PC-9 (cell line): ENCODE measurements at regions not wholly inside any gene's neighbourhood (a gene's known extent, or its start where the extent isn't known, plus 50 kb on each side); places are given as distances from the start of the nearest gene placed in this dataset.

Source experiments
- BruUV-seq: library from RNA; stranded (reverse); fragments of 400-500 nt; replicated peaks from 2 replicates; lab custom pipeline; 2021; lab: Mats Ljungman, UMichigan
- CTCF ChIA-PET: fragments of 300-600 bp; sonication (Branson Sonifier 250); formaldehyde crosslinking; loops from one replicate; lab custom pipeline; 2022; ENCODE audit warnings: antibody characterized with exemption; lab: Charles Lee
- POLR2A ChIA-PET: fragments of 300-600 bp; sonication (Branson Sonifier 250); formaldehyde crosslinking; loops from one replicate; lab custom pipeline; 2022; ENCODE audit warnings: antibody characterized with exemption; ENCODE audit not compliant: unreplicated experiment; lab: Charles Lee
- DNase-seq, 2 experiments: peaks; one replicate each; pipeline versions ENCODE4 v3.0.0 to v3.0.0-alpha.2; 2015 to 2022; ENCODE audit warnings: mixed read lengths in 1 of 2
- H2AFZ ChIP-seq: fragments of 200-600 bp; sonication (generic); 2 replicates; pipeline ENCODE4 v1.8.1; 2017; ENCODE audit warnings: antibody characterized with exemption
- H3F3A ChIP-seq: fragments of 200-600 bp; sonication (generic); 2 replicates; pipeline ENCODE4 v1.8.1; 2017; ENCODE audit warnings: antibody characterized with exemption, mild to moderate bottlenecking, low read depth; ENCODE audit not compliant: insufficient read depth
- H3K27ac ChIP-seq: fragments of 200-600 bp; sonication (generic); 2 replicates; pipeline ENCODE4 v1.6.1; 2016; ENCODE audit warnings: mixed run types
- H3K27me3 ChIP-seq: fragments of 200-600 bp; sonication (generic); 2 replicates; pipeline ENCODE4 v1.6.1; 2016; ENCODE audit warnings: low read depth, mixed run types; ENCODE audit not compliant: insufficient read depth
- H3K36me3 ChIP-seq: fragments of 200-600 bp; sonication (generic); 2 replicates; pipeline ENCODE4 v1.6.1; 2016; ENCODE audit warnings: low read depth, mixed run types
- H3K4me1 ChIP-seq: fragments of 200-600 bp; sonication (generic); replicated peaks from 2 replicates; pipeline ENCODE4 v1.6.1; 2016; ENCODE audit warnings: mixed run types; ENCODE audit not compliant: insufficient read depth
- H3K4me2 ChIP-seq: fragments of 200-600 bp; sonication (generic); 2 replicates; pipeline ENCODE4 v1.6.1; 2017; ENCODE audit warnings: mixed run types
- H3K4me3 ChIP-seq: fragments of 200-600 bp; sonication (generic); 2 replicates; pipeline ENCODE4 v1.6.1; 2016; ENCODE audit warnings: mixed run types
- H3K79me2 ChIP-seq: fragments of 200-600 bp; sonication (generic); 2 replicates; pipeline ENCODE4 v1.6.1; 2017; ENCODE audit warnings: low read depth, mixed run types
- H3K9me2 ChIP-seq: fragments of 200-600 bp; sonication (generic); 2 replicates; pipeline ENCODE4 v1.8.1; 2017; ENCODE audit warnings: mild to moderate bottlenecking; ENCODE audit not compliant: insufficient read depth
- H3K9me3 ChIP-seq: fragments of 200-600 bp; sonication (generic); 2 replicates; pipeline ENCODE4 v1.8.1; 2016; ENCODE audit warnings: low read depth; ENCODE audit not compliant: insufficient read depth
- H4K20me1 ChIP-seq: fragments of 200-600 bp; sonication (generic); 2 replicates; pipeline ENCODE4 v1.8.1; 2017; ENCODE audit not compliant: insufficient read depth
- CTCF ChIP-seq: fragments of 200-600 bp; sonication (generic); conservative IDR thresholded peaks from 2 replicates; pipeline ENCODE4 v1.6.1; 2017; ENCODE audit warnings: mixed run types, antibody characterized with exemption, mild to moderate bottlenecking, moderate library complexity
- EZH2 ChIP-seq: fragments of 200-600 bp; sonication (generic); IDR thresholded peaks from 2 replicates; pipeline ENCODE4 v1.8.0; 2017; ENCODE audit warnings: antibody characterized with exemption, low read depth
- intact Hi-C: fragments of 100-400 bp; cut with micrococcal nuclease; formaldehyde crosslinking; loops from one replicate; pipeline ENCODE4 v1.10.0; 2022; ENCODE audit not compliant: unreplicated experiment

DNA sequence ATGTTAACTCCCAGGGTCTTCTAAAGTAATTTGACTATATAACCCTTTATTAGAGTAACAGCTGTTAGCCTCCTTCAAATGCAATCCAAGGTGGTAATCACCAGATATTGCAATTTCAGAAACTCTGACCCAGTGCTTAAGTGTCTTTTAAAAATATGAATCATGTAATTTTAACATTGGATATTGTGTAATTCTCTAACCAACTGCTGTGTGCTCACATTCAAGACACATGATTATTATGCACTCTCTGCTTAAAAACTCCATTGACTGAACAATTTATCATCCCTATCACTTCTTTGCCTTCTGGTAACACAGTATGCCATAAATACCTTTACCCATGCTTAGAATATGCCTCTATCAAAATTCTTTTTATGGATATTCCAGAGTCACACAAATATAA lies 537.4 kb upstream of the RGS18 start:
- peaks cover 2% of the 10 kb centered on the region; the same call in 1 of the 2 replicates for H3K9me2 ChIP-seq
- H2AFZ ChIP-seq = no peak overlapping the region
- DNase-seq = no peak
- no peaks in the 10 kb centered on the region for H4K20me1 ChIP-seq
- intact Hi-C loops = no loop called here
- POLR2A ChIA-PET = no interaction called here
- H3K9me3 ChIP-seq = no peaks in the 10 kb centered on the region
- TF ChIP-seq EZH2 = no peak
- TF ChIP-seq CTCF = no peak
- H3K27ac ChIP-seq = no peak overlapping the region
- H3K4me2 ChIP-seq = no peak overlapping the region
- no peaks in the 10 kb centered on the region for H3K27me3 ChIP-seq
- no peaks in the 10 kb centered on the region for H3K36me3 ChIP-seq
- H3F3A ChIP-seq = no peaks in the 10 kb centered on the region
- no peak overlapping the region for H3K4me3 ChIP-seq
- H3K4me1 ChIP-seq = no peaks in the 10 kb centered on the region
- H3K79me2 ChIP-seq = no peaks in the 10 kb centered on the region
- CTCF ChIA-PET = no interaction called here
- no TSS peak for BruUV-seq

GRCh38 chr1:191624044-191624443 lies 534.2 kb upstream of the RGS18 start:
- BruUV-seq = no TSS peak
- Histone ChIP-seq H3K9me3 (no peaks in the 10 kb centered on the region), H3F3A (no peaks in the 10 kb centered on the region), H3K9me2 (peaks cover 7% of the 10 kb centered on the region), H2AFZ (no peak overlapping the region), H3K4me3 (no peak overlapping the region), H4K20me1 (no peaks in the 10 kb centered on the region), H3K36me3 (no peaks in the 10 kb centered on the region), H3K4me2 (no peak overlapping the region), H3K79me2 (no peaks in the 10 kb centered on the region), H3K4me1 (no peaks in the 10 kb centered on the region), H3K27me3 (no peaks in the 10 kb centered on the region), H3K27ac (no peak overlapping the region)
- TF ChIP-seq CTCF (no peak), EZH2 (no peak)
- ChIA-PET POLR2A (interaction anchor here (0.7 kb wide), 1 partner anchor 464 kb away, joined by 11 read pairs; no protein-coding TSS in a partner anchor), CTCF (no interaction called here)
- no peak for DNase-seq
- intact Hi-C loops = no loop called here

DNA sequence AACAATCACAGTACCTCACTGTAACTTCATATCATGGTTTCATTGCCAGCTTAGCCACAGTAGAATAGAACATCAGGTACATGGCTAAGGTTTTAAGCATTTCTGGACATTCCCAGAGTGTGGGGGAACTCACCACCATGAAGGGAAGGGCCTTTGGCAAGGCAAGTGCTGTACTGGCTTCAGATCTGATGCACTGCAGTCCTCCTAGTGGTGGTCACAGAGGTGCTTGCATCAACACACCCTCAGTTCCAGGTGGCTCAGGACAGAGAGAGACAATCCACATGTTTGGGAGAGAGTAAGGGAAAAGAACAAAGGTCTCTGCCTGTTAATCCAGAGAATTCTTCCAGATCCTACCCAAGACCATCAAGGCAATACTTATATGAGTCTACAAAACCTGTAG lies 528.4 kb upstream of the RGS18 start:
- no TSS peak for BruUV-seq
- TF ChIP-seq EZH2 = no peak
- Histone ChIP-seq H3K4me2 (no peak overlapping the region), H3K9me2 (peaks cover 7% of the 10 kb centered on the region), H3K27me3 (no peaks in the 10 kb centered on the region), H4K20me1 (0 out of 2 replicates have a peak, but pooled peaks cover 3% of the 10 kb centered on the region), H3K27ac (no peak overlapping the region), H3K9me3 (peaks cover 4% of the 10 kb centered on the region; the same call in 1 of the 2 replicates), H3K79me2 (no peaks in the 10 kb centered on the region), H3F3A (no peaks in the 10 kb centered on the region), H3K4me1 (peaks cover 22% of the 10 kb centered on the region), H2AFZ (no peak overlapping the region; the same call in 1 of the 2 replicates), H3K36me3 (no peaks in the 10 kb centered on the region), H3K4me3 (no peak overlapping the region)
- intact Hi-C loops = no loop called here
- no peak for DNase-seq
- CTCF ChIA-PET = no interaction called here
- POLR2A ChIA-PET = no interaction called here
